ENCODE measurements at regions not wholly inside any gene's neighbourhood (a gene's known extent, or its start where the extent isn't known, plus 50 kb on each side); places are given as distances from the start of the nearest gene placed in this dataset.
"Not testable (repeated sequence)": the region's sequence is repeated elsewhere in the genome, so short reads cannot be mapped to it uniquely, and the experiment has no call there.

DNA sequence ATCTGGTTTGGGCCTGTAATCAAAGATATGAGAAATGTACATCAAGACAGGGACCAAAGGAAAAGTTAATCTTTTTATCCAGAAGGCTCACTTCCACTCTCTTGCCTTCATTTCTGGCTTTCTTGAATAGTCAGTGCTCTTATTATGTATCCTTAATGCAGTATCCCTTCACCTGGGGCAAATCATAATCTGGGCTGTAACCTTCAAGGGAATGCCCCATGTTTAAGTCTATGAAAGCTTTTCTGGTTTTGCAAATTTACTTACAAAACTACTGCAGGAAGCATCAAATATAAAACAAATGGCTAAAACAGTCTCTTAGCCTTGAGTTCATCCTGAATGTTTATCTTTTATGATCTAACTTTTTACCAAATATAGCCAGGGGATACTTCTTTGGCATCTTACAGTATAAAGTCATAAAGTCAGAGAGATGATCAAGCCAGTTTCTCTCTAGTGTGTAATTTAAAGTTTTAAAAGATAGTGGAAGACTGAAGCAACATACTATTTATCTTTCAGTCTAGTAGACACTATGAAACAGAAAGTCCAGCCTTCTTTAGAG, 1214.8 kb downstream of the STIM2 start:
- H3K27ac ChIP-seq (ENCODE audit: low read depth, low read length), result no peak overlapping the region
- H3K36me3 ChIP-seq (ENCODE audit: control insufficient read depth in 1 of 2, insufficient read depth in 2 of 2, low read length in 2 of 2), result no peaks in the 10 kb centered on the region
- H3K4me3 ChIP-seq (ENCODE audit: low read depth in 1 of 2, low read length in 2 of 2), result no peak overlapping the region
- H3K9me3 ChIP-seq (ENCODE audit: control insufficient read depth in 1 of 2, low read length in 2 of 2), result peaks cover 2 to 6% of the 10 kb centered on the region in 2 donors
- H3K9ac ChIP-seq (ENCODE audit: low read depth in 1 of 2, low read length in 2 of 2), result no peak overlapping the region
- H3K4me1 ChIP-seq (ENCODE audit: control insufficient read depth in 1 of 2, insufficient read depth in 2 of 2, low read length in 2 of 2), result no peaks in the 10 kb centered on the region
- H3K27me3 ChIP-seq (ENCODE audit: control insufficient read depth in 1 of 2, insufficient read depth in 2 of 2, low read length in 2 of 2), result no peaks in the 10 kb centered on the region

DNA sequence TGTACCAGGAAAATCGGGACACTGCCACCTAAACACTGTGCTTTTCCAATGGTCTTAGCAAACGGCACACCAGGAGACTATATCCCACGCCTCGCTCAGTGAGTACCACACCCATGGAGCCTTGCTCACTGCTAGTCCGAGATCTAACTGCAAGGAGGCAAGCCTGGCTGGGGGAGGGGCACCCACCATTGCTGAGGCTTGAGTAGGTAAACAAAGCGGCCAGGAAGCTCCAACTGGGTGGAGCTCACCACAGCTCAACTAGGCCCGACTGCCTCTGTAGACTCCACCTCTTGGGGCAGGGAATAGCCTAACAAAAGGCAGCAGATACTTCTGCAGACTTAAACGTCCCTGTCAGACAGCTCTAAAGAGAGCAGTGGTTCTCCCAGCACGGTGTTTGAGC, 1216.6 kb downstream of the STIM2 start:
- H3K27me3 ChIP-seq (ENCODE audit: control insufficient read depth in 1 of 2, insufficient read depth in 2 of 2, low read length in 2 of 2); H3K4me1 ChIP-seq (ENCODE audit: control insufficient read depth in 1 of 2, insufficient read depth in 2 of 2, low read length in 2 of 2); H3K27ac ChIP-seq (ENCODE audit: low read depth, low read length); H3K9me3 ChIP-seq (ENCODE audit: control insufficient read depth in 1 of 2, low read length in 2 of 2); H3K4me3 ChIP-seq (ENCODE audit: low read depth in 1 of 2, low read length in 2 of 2); H3K36me3 ChIP-seq (ENCODE audit: control insufficient read depth in 1 of 2, insufficient read depth in 2 of 2, low read length in 2 of 2); H3K9ac ChIP-seq (ENCODE audit: low read depth in 1 of 2, low read length in 2 of 2): not testable (repeated sequence)

DNA sequence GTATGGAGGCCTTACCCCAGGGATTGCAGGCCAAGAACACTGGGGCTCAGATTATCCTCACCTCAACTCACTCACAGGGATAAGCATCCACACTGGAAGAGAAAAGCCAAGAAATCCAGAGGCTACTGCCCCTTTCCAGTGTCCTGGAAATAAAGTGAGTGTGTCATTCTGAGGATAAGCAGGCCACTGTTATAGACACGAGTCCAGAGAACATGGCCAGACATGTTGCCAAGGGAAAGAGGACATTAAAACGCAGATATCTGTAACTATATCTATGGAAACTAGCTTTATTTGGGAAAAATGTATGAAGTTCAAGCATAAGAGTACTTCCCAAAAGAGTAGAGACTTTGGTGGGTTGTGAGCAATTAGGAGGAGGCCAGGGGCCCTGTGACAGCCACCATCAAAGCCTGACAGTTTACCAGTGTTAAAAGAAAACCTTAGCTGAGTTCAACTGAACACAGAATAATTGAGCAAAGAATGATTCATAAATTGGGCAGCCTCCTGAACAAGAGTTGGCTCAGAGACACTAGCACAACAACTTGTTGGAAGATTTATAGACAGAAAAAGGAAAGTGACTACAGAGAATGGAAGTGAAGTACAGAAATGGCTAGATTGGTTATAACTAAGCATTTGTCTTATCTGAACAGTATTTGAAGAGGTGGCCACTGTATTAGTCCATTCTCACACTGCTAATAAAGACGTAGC, 1222.2 kb downstream of the STIM2 start:
- H3K27ac ChIP-seq (ENCODE audit: low read depth, low read length), result no peak overlapping the region
- H3K9ac ChIP-seq (ENCODE audit: low read depth in 1 of 2, low read length in 2 of 2), result no peak overlapping the region
- no peaks in the 10 kb centered on the region for H3K4me1 ChIP-seq (ENCODE audit: control insufficient read depth in 1 of 2, insufficient read depth in 2 of 2, low read length in 2 of 2)
- no peaks in the 10 kb centered on the region for H3K27me3 ChIP-seq (ENCODE audit: control insufficient read depth in 1 of 2, insufficient read depth in 2 of 2, low read length in 2 of 2)
- H3K4me3 ChIP-seq (ENCODE audit: low read depth in 1 of 2, low read length in 2 of 2), result no peak overlapping the region
- peaks cover 9 to 11% of the 10 kb centered on the region in 2 donors for H3K9me3 ChIP-seq (ENCODE audit: control insufficient read depth in 1 of 2, low read length in 2 of 2)
- H3K36me3 ChIP-seq (ENCODE audit: control insufficient read depth in 1 of 2, insufficient read depth in 2 of 2, low read length in 2 of 2), result no peaks in the 10 kb centered on the region

DNA sequence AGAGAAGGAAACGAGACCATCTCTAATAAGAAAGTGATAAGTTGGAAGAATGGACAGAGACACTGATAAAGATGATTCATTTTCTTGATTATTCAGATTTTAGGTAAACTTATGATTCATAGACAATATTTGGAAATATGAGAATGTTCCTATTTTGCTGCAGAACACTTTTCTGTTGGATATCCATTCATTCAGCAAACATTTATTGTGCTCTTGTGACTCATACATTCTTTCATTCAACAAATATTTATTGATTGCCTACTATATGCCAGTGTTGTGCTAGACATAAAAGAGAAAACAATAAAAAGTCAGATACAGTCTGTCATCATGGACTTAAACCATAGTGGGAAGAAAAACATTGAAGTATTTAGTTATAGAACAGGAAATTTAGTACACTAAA, 1232.0 kb downstream of the STIM2 start:
- Histone ChIP-seq H3K9me3 (ENCODE audit: control insufficient read depth in 1 of 2, low read length in 2 of 2) (no peaks in the 10 kb centered on the region), H3K36me3 (ENCODE audit: control insufficient read depth in 1 of 2, insufficient read depth in 2 of 2, low read length in 2 of 2) (no peaks in the 10 kb centered on the region), H3K9ac (ENCODE audit: low read depth in 1 of 2, low read length in 2 of 2) (no peak overlapping the region), H3K27me3 (ENCODE audit: control insufficient read depth in 1 of 2, insufficient read depth in 2 of 2, low read length in 2 of 2) (no peaks in the 10 kb centered on the region), H3K4me1 (ENCODE audit: control insufficient read depth in 1 of 2, insufficient read depth in 2 of 2, low read length in 2 of 2) (no peaks in the 10 kb centered on the region), H3K4me3 (ENCODE audit: low read depth in 1 of 2, low read length in 2 of 2) (no peak overlapping the region), H3K27ac (ENCODE audit: low read depth, low read length) (no peak overlapping the region)

DNA sequence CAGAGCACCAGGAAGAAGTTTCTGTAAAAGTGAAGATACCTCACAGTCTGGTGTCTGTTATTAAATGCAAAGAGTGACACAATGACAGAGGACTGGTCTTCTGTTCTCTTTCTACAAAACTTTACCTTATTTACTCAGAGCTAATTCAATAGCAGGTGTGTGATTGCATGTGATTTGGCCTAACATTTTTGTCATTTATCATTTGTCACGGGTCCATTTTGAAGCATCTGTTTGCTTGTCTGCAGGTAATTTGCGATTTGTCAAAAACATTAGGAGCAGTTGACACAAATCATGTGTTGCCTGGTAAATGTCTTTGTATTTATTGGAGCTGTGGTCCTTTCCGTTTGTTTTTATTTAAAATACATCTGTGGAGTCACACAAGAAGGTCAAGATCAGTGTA, 1232.4 kb downstream of the STIM2 start:
- Histone ChIP-seq H3K27me3 (ENCODE audit: control insufficient read depth in 1 of 2, insufficient read depth in 2 of 2, low read length in 2 of 2) (no peaks in the 10 kb centered on the region), H3K9ac (ENCODE audit: low read depth in 1 of 2, low read length in 2 of 2) (no peak overlapping the region), H3K9me3 (ENCODE audit: control insufficient read depth in 1 of 2, low read length in 2 of 2) (no peaks in the 10 kb centered on the region), H3K4me1 (ENCODE audit: control insufficient read depth in 1 of 2, insufficient read depth in 2 of 2, low read length in 2 of 2) (no peaks in the 10 kb centered on the region), H3K27ac (ENCODE audit: low read depth, low read length) (no peak overlapping the region), H3K36me3 (ENCODE audit: control insufficient read depth in 1 of 2, insufficient read depth in 2 of 2, low read length in 2 of 2) (no peaks in the 10 kb centered on the region), H3K4me3 (ENCODE audit: low read depth in 1 of 2, low read length in 2 of 2) (no peak overlapping the region)

DNA sequence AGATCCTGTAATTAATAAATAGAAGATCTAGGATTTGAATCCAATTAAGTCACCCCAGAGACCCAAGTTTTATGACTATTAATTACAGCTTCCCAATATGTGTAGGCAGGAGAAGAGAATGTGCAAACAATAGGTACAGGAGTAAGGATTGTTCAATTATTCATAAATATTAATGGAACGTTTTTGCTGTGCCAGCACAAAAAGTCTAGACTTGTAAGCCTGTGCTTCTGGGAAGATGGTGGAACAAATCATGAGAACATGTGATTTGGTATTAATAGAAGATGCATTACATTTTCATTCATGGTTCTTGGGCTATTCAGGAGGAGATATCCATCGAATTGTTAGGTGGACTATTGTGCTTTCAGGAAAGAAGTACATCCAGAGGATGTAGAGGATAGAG, 1240.9 kb downstream of the STIM2 start:
- Histone ChIP-seq H3K9me3 (ENCODE audit: control insufficient read depth in 1 of 2, low read length in 2 of 2) (peaks cover 0 to 4% of the 10 kb centered on the region in 2 donors), H3K36me3 (ENCODE audit: control insufficient read depth in 1 of 2, insufficient read depth in 2 of 2, low read length in 2 of 2) (no peaks in the 10 kb centered on the region), H3K4me3 (ENCODE audit: low read depth in 1 of 2, low read length in 2 of 2) (no peak overlapping the region), H3K27me3 (ENCODE audit: control insufficient read depth in 1 of 2, insufficient read depth in 2 of 2, low read length in 2 of 2) (no peaks in the 10 kb centered on the region), H3K4me1 (ENCODE audit: control insufficient read depth in 1 of 2, insufficient read depth in 2 of 2, low read length in 2 of 2) (no peaks in the 10 kb centered on the region), H3K27ac (ENCODE audit: low read depth, low read length) (no peak overlapping the region), H3K9ac (ENCODE audit: low read depth in 1 of 2, low read length in 2 of 2) (no peak overlapping the region)

DNA sequence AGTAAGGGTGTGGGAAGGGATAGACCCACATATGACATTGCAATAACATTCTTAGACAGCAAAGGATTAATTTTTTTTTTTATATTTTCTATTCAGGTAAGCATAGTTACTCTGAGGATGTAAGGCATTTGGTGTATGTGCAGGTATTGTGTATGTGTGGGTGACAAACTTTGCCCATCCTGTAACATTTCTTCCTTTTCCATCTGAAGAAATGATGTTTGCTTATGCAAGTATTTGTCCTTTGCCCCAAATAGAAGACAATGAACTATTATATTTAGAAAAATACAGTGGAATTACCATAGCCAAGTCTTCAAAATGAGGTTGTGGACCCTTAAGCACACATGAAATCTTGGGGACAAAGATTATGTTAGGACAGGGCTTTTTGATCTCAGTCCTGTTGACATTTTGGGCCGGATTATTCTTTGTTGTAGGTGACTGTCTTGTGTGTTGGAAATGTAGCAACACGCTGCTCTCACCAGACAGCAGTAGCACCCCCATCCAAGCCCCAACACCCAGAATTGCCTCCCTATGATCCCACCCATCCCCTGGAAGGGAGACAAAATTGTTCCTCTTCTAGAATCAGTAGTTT, 1244.7 kb downstream of the STIM2 start:
- Histone ChIP-seq H3K27ac (ENCODE audit: low read depth, low read length) (no peak overlapping the region), H3K27me3 (ENCODE audit: control insufficient read depth in 1 of 2, insufficient read depth in 2 of 2, low read length in 2 of 2) (no peaks in the 10 kb centered on the region), H3K9ac (ENCODE audit: low read depth in 1 of 2, low read length in 2 of 2) (no peak overlapping the region), H3K9me3 (ENCODE audit: control insufficient read depth in 1 of 2, low read length in 2 of 2) (peaks cover 0 to 4% of the 10 kb centered on the region in 2 donors), H3K4me3 (ENCODE audit: low read depth in 1 of 2, low read length in 2 of 2) (no peak overlapping the region), H3K4me1 (ENCODE audit: control insufficient read depth in 1 of 2, insufficient read depth in 2 of 2, low read length in 2 of 2) (no peaks in the 10 kb centered on the region), H3K36me3 (ENCODE audit: control insufficient read depth in 1 of 2, insufficient read depth in 2 of 2, low read length in 2 of 2) (no peaks in the 10 kb centered on the region)

DNA sequence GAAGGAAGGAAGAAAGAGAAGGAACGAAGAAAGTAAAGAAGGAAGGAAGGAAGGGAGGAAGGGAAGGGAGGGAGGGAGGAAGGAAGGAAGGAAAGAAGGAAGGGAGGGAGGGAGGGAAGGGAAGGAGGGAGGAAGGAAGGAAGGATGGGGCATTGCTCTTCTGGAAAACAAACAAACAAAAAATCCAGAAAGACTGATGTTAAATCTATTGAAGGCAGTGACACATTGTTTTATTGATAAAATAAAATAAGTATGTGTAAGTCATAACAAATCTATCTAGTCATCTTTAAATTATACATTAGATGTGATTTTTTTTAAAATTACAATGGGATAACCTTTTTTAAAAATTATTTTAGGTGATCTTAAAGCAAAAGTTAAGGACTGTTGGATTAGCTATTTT, 1245.5 kb downstream of the STIM2 start:
- H3K9me3 ChIP-seq (ENCODE audit: control insufficient read depth in 1 of 2, low read length in 2 of 2), result peaks cover 0 to 4% of the 10 kb centered on the region in 2 donors
- H3K27me3 ChIP-seq (ENCODE audit: control insufficient read depth in 1 of 2, insufficient read depth in 2 of 2, low read length in 2 of 2), result no peaks in the 10 kb centered on the region
- no peaks in the 10 kb centered on the region for H3K36me3 ChIP-seq (ENCODE audit: control insufficient read depth in 1 of 2, insufficient read depth in 2 of 2, low read length in 2 of 2)
- no peak overlapping the region for H3K9ac ChIP-seq (ENCODE audit: low read depth in 1 of 2, low read length in 2 of 2)
- H3K27ac ChIP-seq (ENCODE audit: low read depth, low read length), result no peak overlapping the region
- H3K4me3 ChIP-seq (ENCODE audit: low read depth in 1 of 2, low read length in 2 of 2), result no peak overlapping the region
- H3K4me1 ChIP-seq (ENCODE audit: control insufficient read depth in 1 of 2, insufficient read depth in 2 of 2, low read length in 2 of 2), result no peaks in the 10 kb centered on the region

DNA sequence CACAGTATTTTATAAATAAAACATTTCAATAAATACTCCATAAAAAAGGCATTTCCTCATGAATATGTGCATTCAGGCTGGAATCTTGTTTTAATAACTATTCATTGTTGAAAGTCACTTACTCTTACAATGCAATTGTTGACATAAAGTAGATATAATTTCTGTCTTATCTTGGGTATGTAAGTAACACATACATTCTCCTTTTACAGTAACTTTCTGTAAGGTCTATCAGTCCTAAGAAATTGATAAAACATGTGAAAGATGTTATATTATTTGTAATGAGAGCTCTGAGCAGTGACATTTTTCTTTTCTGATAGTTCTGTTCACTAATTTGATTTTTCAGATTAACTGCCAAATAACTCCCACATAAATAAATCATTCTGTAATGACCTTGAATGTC, 1249.2 kb downstream of the STIM2 start:
- Histone ChIP-seq H3K27me3 (ENCODE audit: control insufficient read depth in 1 of 2, insufficient read depth in 2 of 2, low read length in 2 of 2) (no peaks in the 10 kb centered on the region), H3K36me3 (ENCODE audit: control insufficient read depth in 1 of 2, insufficient read depth in 2 of 2, low read length in 2 of 2) (no peaks in the 10 kb centered on the region), H3K9ac (ENCODE audit: low read depth in 1 of 2, low read length in 2 of 2) (no peak overlapping the region), H3K4me1 (ENCODE audit: control insufficient read depth in 1 of 2, insufficient read depth in 2 of 2, low read length in 2 of 2) (no peaks in the 10 kb centered on the region), H3K9me3 (ENCODE audit: control insufficient read depth in 1 of 2, low read length in 2 of 2) (peaks cover 0 to 4% of the 10 kb centered on the region in 2 donors), H3K4me3 (ENCODE audit: low read depth in 1 of 2, low read length in 2 of 2) (no peak overlapping the region), H3K27ac (ENCODE audit: low read depth, low read length) (no peak overlapping the region)

DNA sequence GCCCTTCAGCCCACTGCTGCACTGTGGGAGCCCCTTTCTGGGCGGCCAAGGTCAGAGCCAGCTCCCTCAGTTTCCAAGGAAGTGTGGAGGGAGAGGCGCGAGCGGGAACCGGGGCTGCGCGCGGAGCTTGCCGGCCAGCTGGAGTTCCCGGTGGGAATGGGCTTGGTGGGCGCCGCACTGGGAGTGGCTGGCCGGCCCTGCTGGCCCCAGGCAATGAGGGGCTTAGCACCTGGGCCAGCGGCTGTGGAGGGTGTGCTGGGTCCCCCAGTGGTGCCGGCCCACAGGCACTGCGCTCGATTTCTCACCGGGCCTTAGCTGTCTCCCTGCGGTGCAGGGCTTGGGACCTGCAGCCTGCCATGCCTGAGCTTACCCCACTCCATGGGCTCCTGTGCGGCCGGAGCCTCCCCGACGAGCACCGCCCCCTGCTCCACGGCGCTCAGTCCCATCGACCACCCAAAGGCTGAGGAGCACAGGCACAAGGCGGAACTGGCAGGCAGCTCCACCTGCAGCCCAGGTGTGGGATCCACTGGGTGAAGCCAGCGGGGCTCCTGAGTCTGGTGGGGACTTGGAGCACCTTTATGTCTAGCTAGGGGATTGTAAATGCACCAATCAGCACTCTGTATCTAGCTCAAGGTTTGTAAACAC, 1252.2 kb downstream of the STIM2 start:
- H3K4me1 ChIP-seq (ENCODE audit: control insufficient read depth in 1 of 2, insufficient read depth in 2 of 2, low read length in 2 of 2); H3K4me3 ChIP-seq (ENCODE audit: low read depth in 1 of 2, low read length in 2 of 2); H3K9me3 ChIP-seq (ENCODE audit: control insufficient read depth in 1 of 2, low read length in 2 of 2); H3K9ac ChIP-seq (ENCODE audit: low read depth in 1 of 2, low read length in 2 of 2); H3K27ac ChIP-seq (ENCODE audit: low read depth, low read length); H3K36me3 ChIP-seq (ENCODE audit: control insufficient read depth in 1 of 2, insufficient read depth in 2 of 2, low read length in 2 of 2); H3K27me3 ChIP-seq (ENCODE audit: control insufficient read depth in 1 of 2, insufficient read depth in 2 of 2, low read length in 2 of 2): not testable (repeated sequence)

Measured in duodenal mucosa (tissue), 2 donors.